Tibial artery (tissue), 4 donors: ENCODE measurements at regions not wholly inside any gene's neighbourhood (a gene's known extent, or its start where the extent isn't known, plus 50 kb on each side); places are given as distances from the start of the nearest gene placed in this dataset.

Source experiments
- DNase-seq, 2 donors: peaks; one replicate each; pipeline ENCODE4 v3.0.0-alpha.2; 2019
- H3K27ac ChIP-seq, 2 donors: fragments of 200-600 bp; sonication (generic) in 1 of 2; 1 replicate in 1 of 2; 2 replicates in 1 of 2; pipeline ENCODE4 v1.5.1; 2018 to 2019; ENCODE audit warnings: mild to moderate bottlenecking in 1 of 2
- H3K27me3 ChIP-seq, 2 donors: fragments of 200-600 bp; sonication (generic) in 1 of 2; one replicate each; pipeline versions ENCODE4 v1.5.1 to v1.6.0; 2016 to 2019
- H3K36me3 ChIP-seq, 3 donors: fragments of 200-600 bp; sonication (generic) in 2 of 3; one replicate each; pipeline ENCODE4 v1.5.1; 2016 to 2019; ENCODE audit warnings: mild to moderate bottlenecking in 2 of 3
- H3K4me1 ChIP-seq, 4 donors: fragments of 200-600 bp; sonication (generic) in 2 of 4; 1 replicate in 3 of 4; 2 replicates in 1 of 4; pipeline ENCODE4 v1.5.1; 2016 to 2019
- H3K4me3 ChIP-seq, 2 donors: fragments of 200-600 bp; sonication (generic) in 1 of 2; 1 replicate in 1 of 2; 2 replicates in 1 of 2; pipeline ENCODE4 v1.5.1; 2018 to 2019; ENCODE audit warnings: mild to moderate bottlenecking in 2 of 2
- H3K9me3 ChIP-seq, 3 donors: fragments of 200-600 bp; sonication (generic) in 1 of 3; one replicate each; pipeline ENCODE4 v1.5.1; 2016 to 2019
- CTCF ChIP-seq, 2 experiments: fragments of 200-600 bp in 1 of 2; fragments of 450-650 bp in 1 of 2; IDR thresholded peaks; one replicate each; pipeline ENCODE4 v1.5.1; 2017 to 2019; ENCODE audit warnings: antibody characterized with exemption in 2 of 2, mild to moderate bottlenecking in 1 of 2, moderate library complexity in 1 of 2
- intact Hi-C: fragments of 100-400 bp; cut with DNase I; formaldehyde crosslinking; loops from one replicate; pipeline ENCODE4 v1.15.0; 2023; ENCODE audit warnings: low total_unique reads

- intact Hi-C loops: no loop called here
- TF ChIP-seq CTCF (IDR thresholded peaks at IDR 0.05): no peak
- Histone ChIP-seq H3K4me3 (no peak overlapping the region), H3K27ac (no peak overlapping the region), H3K4me1 (peaks cover 0 to 4% (median 0%) of the 10 kb centered on the region in 4 donors), H3K9me3 (no peaks in the 10 kb centered on the region), H3K27me3 (no peaks in the 10 kb centered on the region), H3K36me3 (no peaks in the 10 kb centered on the region)
- DNase-seq: no peak
Observed at GRCh38 chr1:82116105-82116504, 315.4 kb downstream of the ADGRL2 start.

- H3K27ac ChIP-seq: no peak overlapping the region
- no peak for DNase-seq
- no peak for TF ChIP-seq CTCF (IDR thresholded peaks at IDR 0.05)
- H3K4me1 ChIP-seq: peaks cover 0 to 17% (median 6%) of the 10 kb centered on the region in 4 donors
- intact Hi-C loops: no loop called here
- H3K9me3 ChIP-seq: no peaks in the 10 kb centered on the region
- H3K36me3 ChIP-seq: no peaks in the 10 kb centered on the region
- H3K27me3 ChIP-seq: no peaks in the 10 kb centered on the region
- no peak overlapping the region for H3K4me3 ChIP-seq
Observed at GRCh38 chr1:82114887-82115286, 314.2 kb downstream of the ADGRL2 start.

GRCh38 chr1:82110366-82111254, 309.9 kb downstream of the ADGRL2 start:
- intact Hi-C loops: no loop called here
- Histone ChIP-seq H3K36me3 (no peaks in the 10 kb centered on the region), H3K4me3 (no peak overlapping the region), H3K27ac (no peak overlapping the region), H3K9me3 (no peaks in the 10 kb centered on the region), H3K27me3 (no peaks in the 10 kb centered on the region), H3K4me1 (peaks cover 0 to 18% (median 6%) of the 10 kb centered on the region in 4 donors)
- no peak for DNase-seq
- TF ChIP-seq CTCF (IDR thresholded peaks at IDR 0.05): no peak

GRCh38 chr1:82108843-82109242, 308.1 kb downstream of the ADGRL2 start:
- no peak for TF ChIP-seq CTCF (IDR thresholded peaks at IDR 0.05)
- Histone ChIP-seq H3K9me3 (no peaks in the 10 kb centered on the region), H3K36me3 (no peaks in the 10 kb centered on the region), H3K4me3 (no peak overlapping the region), H3K4me1 (peaks cover 0 to 18% (median 6%) of the 10 kb centered on the region in 4 donors), H3K27me3 (no peaks in the 10 kb centered on the region), H3K27ac (no peak overlapping the region)
- DNase-seq: no peak
- intact Hi-C loops: no loop called here

GRCh38 chr1:82106672-82107071, 305.9 kb downstream of the ADGRL2 start:
- Histone ChIP-seq H3K27me3 (no peaks in the 10 kb centered on the region), H3K36me3 (no peaks in the 10 kb centered on the region), H3K4me3 (no peak overlapping the region), H3K9me3 (no peaks in the 10 kb centered on the region), H3K27ac (no peak overlapping the region), H3K4me1 (peaks cover 0 to 18% (median 6%) of the 10 kb centered on the region in 4 donors)
- TF ChIP-seq CTCF (IDR thresholded peaks at IDR 0.05): no peak
- intact Hi-C loops: no loop called here
- DNase-seq: no peak
